GM21723 (cell line): ENCODE measurements at regions not wholly inside any gene's neighbourhood (a gene's known extent, or its start where the extent isn't known, plus 50 kb on each side); places are given as distances from the start of the nearest gene placed in this dataset.

Experiments
- ATAC-seq: cut with Tn5 transposase; IDR thresholded peaks from one replicate; pipeline ENCODE4 v1.9.1; 2021; ENCODE audit warnings: mild to moderate bottlenecking, moderate library complexity; ENCODE audit not compliant: unreplicated experiment

DNA sequence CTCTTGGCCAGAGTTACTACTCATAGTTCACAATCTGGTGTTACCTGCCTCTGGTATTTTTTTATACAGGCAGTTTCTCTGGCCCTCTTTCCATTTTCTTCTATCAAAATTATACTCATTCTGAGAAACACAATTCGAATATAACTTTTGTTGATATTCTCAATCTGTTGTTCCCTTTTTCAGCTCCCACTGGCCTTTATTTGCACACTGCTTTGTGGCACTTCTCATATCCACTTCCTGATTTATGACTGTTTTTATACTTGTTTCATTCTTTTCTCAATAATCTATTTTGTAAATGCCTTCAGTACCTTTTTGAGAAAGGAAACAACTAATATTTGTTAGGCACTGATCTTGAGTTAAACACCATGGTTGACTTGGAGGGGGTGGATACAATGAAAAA is 93.8 kb upstream of the HDAC9 start:
- ATAC-seq = no peak

- no peak for ATAC-seq
Measured at GRCh38 chr7:18402488-18403183, 92.9 kb upstream of the HDAC9 start.

GRCh38 chr7:18405726-18406125 is 89.8 kb upstream of the HDAC9 start:
- no peak for ATAC-seq

DNA sequence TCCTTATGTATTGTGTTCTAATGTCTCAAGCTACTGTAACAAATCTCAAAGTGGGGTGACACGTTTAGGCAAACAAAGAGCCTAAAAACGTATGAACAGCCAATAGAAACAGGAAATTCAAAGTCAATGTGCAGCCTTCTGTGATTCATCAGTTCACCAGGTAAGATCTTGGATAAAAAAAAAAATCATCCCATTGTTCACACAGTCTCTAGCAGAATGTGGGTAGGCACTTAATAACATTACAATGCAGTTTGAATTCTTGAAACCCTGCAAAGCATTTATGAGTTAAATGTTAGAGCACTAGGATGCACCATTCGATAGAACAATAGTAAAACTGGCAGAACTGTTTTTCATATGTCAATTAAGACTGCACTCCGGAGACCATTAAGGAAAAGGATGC is 88.2 kb upstream of the HDAC9 start:
- ATAC-seq = no peak

DNA sequence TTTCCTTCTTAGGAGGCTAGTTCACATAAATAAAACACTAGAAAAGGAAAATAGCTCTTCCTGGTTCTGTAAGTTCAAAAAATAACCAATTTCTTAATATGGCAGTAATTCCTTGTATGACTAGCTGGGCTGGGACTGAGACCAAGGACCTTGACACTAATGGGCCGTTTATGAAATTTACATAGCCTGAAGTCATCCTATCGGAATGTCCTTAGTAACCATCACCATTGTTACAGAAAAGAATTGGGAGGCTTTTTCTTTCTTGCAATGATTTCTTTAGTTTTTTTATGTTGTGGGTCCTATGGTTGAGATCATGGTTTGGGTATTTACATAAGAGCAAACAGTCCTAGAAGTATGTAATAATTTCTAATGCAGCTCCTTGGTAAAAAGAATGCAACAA is 87.1 kb upstream of the HDAC9 start:
- ATAC-seq = no peak

GRCh38 chr7:18408868-18409267 is 86.7 kb upstream of the HDAC9 start:
- ATAC-seq = no peak

DNA sequence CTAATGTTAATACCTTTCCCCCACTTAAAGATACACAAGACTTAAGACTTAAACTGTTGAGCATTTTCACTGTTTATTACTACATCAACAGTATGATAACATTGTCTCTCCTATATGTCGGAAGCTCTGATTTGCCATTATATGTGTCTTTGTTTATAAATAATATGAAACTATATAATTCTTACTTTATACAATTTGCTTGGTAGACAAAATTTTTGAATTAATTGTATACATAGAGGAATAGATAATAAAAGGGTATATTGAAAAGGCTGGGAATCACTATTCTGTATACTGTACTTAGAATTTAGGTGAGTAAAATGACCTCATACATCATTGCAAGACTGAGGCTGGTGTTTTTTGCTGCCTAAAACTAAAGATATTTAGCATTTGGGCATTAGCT is 82.1 kb upstream of the HDAC9 start:
- ATAC-seq = no peak

DNA sequence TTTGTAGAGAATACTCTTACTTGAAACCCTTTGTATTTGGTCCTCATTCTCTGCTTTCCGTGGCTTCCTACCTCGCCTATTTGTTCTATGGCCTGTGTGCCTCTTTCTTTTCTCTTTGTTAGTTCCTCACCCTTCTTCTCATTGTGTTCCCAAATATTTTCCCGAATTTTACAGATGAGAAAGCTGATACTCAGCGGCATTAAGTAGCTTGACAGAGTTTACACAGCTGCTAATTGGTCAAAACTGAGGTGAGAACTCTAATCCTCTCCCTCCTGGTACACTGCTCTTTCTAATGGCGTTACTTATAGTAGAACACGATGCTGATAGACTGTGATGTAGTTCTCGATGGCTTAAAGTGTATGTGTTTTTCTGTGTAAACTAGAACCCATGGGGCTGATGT is 80.7 kb upstream of the HDAC9 start:
- ATAC-seq = no peak

DNA sequence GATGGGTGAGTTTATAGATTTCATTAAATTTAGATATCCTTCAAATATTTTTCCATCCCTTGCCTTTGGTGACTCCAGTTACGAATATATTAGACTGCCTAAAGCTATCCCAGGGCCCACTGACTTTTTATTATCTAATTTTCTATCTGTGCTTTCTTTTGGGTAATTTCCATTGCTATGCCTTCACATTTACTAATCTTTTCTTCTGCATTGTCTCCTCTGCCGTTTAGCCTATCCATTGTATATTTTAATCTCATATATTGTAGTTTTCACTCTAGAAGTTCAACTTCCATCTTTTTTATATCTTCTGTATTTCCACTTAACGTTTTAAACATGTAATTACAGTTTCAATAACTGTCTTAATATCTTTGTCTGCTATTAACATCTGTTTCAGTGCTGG is 78.6 kb upstream of the HDAC9 start:
- no peak for ATAC-seq

- no peak for ATAC-seq
Measured at GRCh38 chr7:18419456-18419855, 76.1 kb upstream of the HDAC9 start.

DNA sequence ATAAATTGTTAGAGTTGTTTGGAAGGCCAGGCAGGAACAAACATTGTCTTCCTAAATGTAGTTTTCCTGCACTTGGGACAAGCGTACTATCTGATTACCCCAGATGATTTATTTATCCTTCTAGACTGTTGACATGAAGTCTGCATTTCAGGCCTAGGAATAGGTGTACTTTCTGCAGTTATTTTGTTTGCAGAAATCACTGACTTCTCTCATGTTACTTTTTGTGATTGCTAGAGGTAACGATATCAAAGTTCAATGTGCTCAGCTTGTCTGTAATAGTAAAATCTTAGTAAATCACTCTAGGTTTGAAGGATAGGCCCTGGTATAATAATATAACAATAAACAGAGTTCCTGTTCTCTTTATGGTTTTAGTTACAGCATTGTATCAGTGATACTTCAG is 75.4 kb upstream of the HDAC9 start:
- ATAC-seq = no peak

DNA sequence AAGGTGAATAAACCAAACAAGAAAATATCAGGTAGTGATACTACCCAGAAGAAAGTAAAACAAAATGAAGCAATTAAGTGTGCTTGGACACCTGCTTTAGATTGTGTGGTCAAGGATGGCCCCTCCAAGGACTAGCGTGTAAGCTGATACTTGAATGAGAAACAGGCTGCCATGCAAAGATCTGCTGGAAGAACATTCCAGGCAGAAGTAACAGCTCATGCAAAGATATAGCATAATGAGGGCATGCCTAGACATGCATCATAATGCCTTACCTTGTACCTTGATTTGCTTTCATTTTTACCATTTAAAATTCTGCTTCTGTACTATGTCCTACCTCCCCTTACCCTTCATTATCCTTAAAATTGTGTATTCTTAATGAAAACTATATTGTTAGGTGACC is 74.8 kb upstream of the HDAC9 start:
- ATAC-seq = no peak

DNA sequence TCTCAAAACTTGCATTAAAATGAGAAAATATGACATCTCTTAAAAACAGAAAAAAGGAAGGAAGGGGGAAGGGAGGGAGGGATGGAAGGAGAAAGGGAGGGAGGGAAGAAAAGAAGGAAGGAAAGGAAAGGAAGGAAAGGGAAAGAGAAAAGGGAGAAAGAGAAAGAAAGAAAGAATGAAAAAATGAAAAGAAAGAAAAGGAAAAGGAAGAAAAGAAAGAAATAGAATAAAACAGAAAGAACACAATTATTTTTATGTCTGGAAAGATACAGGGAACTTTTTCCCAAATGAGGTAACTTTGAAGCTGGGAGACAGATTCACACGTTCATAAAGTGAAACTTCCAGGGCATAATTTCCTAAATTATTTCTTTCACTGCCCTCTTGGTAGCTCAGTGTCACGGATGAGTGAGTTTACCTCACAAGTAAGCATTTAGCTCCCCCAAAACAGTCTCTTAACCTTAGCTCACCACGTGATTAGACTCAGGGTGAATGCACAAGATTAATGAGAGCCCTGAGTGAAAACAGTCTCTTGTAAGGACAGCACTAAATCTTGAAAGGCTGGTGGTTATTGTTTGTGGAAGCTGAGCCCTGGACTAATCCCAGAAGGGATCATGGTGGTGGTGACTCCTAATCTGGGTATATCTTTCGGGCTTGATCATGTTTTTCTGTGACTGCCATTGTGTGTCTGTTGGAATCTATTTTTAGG is 74.1 kb upstream of the HDAC9 start:
- ATAC-seq = no peak

DNA sequence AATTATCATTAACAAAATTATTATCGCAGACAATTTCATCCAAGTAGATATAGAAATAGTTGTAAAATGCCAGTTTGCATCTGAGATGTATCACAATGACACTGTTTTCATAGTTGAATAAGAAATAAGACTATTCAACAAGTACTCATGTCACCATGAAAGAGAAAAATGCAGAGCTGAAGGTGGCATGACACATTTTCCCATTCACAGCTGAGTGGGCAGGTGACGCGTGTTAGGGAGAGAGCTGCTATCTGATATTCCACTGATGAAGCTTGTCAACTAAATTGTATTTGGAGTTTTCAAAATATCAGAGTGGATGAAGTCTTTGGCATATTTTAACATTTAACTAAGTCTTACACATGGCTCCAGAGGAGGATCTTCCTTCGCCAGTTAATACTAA is 70.3 kb upstream of the HDAC9 start:
- ATAC-seq = no peak

DNA sequence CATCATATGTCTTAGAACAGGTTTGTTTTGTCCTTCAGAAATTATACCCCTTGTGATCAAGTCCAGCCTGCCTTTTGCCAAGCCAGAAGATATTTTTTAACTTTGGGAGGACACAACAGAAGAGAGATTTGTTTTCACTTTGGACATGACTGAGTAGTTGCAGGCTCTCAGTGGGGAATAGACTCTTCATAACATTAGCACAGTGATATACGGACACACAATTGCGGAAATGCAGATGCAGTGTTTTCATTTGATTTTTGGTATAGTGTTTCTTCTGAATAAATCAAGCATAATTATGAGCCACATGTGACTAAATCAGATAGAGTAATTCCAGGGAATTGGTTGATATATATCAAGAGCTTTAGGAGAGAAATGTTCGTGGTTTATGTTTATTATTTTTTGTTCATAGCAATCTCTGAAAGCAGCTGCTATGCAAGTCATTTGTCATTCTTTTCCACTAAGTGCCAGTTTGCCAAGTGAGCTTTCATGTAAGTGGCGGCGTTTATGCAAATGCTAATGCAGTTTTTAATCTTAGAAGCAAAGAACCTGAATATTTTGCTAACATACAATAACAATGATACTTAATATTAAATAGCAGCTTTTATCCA is 69.6 kb upstream of the HDAC9 start:
- ATAC-seq = no peak

DNA sequence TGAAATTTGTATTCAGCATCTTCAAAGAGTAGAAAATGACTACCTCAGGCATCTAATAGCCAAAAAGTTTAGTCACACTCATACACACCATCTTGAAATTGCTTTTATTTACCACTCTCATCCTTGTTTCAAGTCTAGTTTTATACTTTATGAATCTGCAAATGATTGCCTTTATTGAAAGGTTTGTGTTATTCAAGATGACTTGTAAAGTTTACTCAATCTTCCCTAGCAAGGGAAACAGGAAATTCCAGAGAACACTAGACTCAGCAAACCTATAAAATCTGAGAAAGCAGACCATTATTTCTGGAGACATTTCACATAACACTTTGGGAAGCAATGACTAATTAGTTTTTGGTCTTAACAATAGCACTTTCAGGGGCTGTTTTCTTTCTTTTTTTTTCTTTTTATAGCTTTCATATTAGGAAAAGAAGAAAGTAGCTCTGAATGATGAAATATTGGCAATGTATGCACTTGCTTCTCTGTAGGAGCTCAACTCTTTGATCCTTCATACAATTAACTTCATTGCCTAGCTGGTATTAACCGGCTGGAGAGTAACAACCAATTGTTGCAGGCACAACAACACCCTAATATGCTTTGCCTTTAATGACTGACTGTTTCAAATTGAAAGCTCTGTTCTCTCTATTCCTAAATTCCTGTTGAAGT is 68.9 kb upstream of the HDAC9 start:
- no peak for ATAC-seq

DNA sequence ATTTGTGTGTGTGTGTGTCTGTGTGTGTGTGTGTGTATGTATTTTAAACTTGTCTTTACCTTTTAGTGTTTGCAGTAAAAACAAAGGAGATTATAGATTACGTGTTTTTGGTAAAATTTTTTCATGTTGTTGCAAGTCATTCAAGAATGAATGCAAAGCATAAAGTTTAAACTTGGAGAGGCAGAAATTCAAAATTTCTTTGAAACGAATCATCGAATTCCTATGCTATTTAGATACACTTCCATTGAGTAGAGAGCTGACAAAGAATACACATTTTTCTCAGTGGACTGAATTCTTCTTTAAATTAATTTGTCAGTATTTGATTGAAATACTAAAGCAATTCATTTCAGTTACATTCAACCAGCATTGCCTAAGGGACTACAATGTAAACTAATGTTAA is 66.0 kb upstream of the HDAC9 start:
- ATAC-seq = no peak

DNA sequence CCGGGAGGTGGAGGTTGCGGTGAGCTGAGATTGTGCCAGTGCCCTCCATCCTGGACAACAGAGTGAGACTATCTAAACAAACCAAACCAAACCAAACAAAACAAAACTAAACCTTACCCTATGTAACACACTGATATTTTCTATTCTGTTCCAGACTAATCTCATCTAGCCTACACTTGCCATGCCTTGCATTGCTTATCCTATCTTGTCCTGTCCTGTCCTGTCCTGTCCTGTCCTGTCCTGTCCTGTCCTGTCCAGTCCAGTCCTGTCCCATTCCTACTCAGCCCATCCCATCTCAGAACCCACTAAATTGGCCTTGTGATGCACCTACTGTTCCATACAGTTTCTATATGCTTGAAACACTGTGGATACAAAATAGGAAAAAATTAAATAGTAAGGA is 64.7 kb upstream of the HDAC9 start:
- ATAC-seq = no peak

GRCh38 chr7:18434171-18434570 is 61.4 kb upstream of the HDAC9 start:
- no peak for ATAC-seq

GRCh38 chr7:18437101-18437500 is 58.4 kb upstream of the HDAC9 start:
- no peak for ATAC-seq

DNA sequence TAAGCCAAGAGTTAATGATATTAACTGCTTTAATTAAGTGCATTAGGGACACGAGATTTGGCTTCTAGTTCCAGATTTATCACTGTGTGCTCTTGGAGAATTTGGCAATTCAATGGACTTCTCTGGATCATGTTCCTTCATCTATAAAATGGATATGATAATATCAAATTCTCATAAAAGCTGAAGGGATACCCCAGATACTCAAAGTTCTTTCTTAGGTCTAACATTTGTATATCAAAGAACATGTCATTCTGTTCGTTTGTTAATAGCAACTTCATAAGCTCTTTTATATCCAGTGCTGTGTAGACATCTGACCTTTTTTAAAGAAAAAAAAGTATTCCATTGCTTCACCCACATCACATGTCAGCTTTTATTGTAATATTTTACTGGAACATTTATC is 54.6 kb upstream of the HDAC9 start:
- no peak for ATAC-seq

DNA sequence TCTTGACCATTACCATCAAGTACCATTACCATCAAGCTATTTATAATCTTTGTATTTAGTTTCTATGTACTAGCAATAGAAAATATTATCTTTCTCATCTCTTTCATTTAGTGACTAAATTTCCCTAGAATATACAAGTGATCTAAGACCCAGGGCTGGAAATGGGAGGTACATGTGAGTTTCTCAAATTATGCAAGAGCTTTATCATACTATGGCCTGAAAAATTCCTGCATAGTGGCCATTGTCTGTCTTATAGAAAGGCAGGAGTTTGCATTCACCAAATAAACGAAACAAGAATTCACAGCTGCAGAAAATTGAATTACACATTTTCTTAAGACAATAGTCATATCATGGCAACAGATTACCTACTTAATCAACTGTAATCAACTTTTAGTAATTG is 50.7 kb upstream of the HDAC9 start:
- ATAC-seq = no peak
